ENCODE measurements at regions not wholly inside any gene's neighbourhood (a gene's known extent, or its start where the extent isn't known, plus 50 kb on each side); places are given as distances from the start of the nearest gene placed in this dataset.

GRCh38 chr7:25849500-25850184 lies 302.4 kb upstream of the NFE2L3 start:
- no peak overlapping the region for H3K4me3 ChIP-seq (ENCODE audit: insufficient read depth, low read depth, low read length)

GRCh38 chr7:25850216-25850615 lies 301.8 kb upstream of the NFE2L3 start:
- no peak overlapping the region for H3K4me3 ChIP-seq (ENCODE audit: insufficient read depth, low read depth, low read length)
- H3K27me3 ChIP-seq (ENCODE audit: control insufficient read depth, insufficient read depth, low read length, poor library complexity, severe bottlenecking): peaks cover 28% of the 10 kb centered on the region
- H3K27ac ChIP-seq (ENCODE audit: insufficient read depth, low read depth, low read length, poor library complexity, severe bottlenecking): no peak overlapping the region
- H3K36me3 ChIP-seq (ENCODE audit: control insufficient read depth, insufficient read depth, low read length): no peaks in the 10 kb centered on the region
- H3K4me1 ChIP-seq (ENCODE audit: control insufficient read depth, insufficient read depth, low read length): peaks cover 32% of the 10 kb centered on the region
- H3K9me3 ChIP-seq (ENCODE audit: control insufficient read depth, low read length): no peaks in the 10 kb centered on the region

More at GRCh38 chr7:25849500-25850184, 302.4 kb upstream of the NFE2L3 start:
- Histone ChIP-seq H3K27me3 (ENCODE audit: control insufficient read depth, insufficient read depth, low read length, poor library complexity, severe bottlenecking) (peaks cover 28% of the 10 kb centered on the region), H3K4me1 (ENCODE audit: control insufficient read depth, insufficient read depth, low read length) (peaks cover 32% of the 10 kb centered on the region), H3K9me3 (ENCODE audit: control insufficient read depth, low read length) (no peaks in the 10 kb centered on the region), H3K36me3 (ENCODE audit: control insufficient read depth, insufficient read depth, low read length) (no peaks in the 10 kb centered on the region), H3K27ac (ENCODE audit: insufficient read depth, low read depth, low read length, poor library complexity, severe bottlenecking) (peak overlapping the region; percentile 56)
- 82 to 86% methylated on average over 8 to 9 of the region's 9 CpGs for WGBS, 2 experiments

GRCh38 chr7:25850735-25851134 lies 301.3 kb upstream of the NFE2L3 start:
- WGBS, 2 experiments: 94 to 95% methylated on average over 8 of the region's 8 CpGs
- Histone ChIP-seq H3K27ac (ENCODE audit: insufficient read depth, low read depth, low read length, poor library complexity, severe bottlenecking) (no peak overlapping the region), H3K4me1 (ENCODE audit: control insufficient read depth, insufficient read depth, low read length) (peaks cover 32% of the 10 kb centered on the region), H3K4me3 (ENCODE audit: insufficient read depth, low read depth, low read length) (no peak overlapping the region), H3K36me3 (ENCODE audit: control insufficient read depth, insufficient read depth, low read length) (no peaks in the 10 kb centered on the region), H3K9me3 (ENCODE audit: control insufficient read depth, low read length) (no peaks in the 10 kb centered on the region), H3K27me3 (ENCODE audit: control insufficient read depth, insufficient read depth, low read length, poor library complexity, severe bottlenecking) (peaks cover 32% of the 10 kb centered on the region)

- Histone ChIP-seq H3K36me3 (ENCODE audit: control insufficient read depth, insufficient read depth, low read length) (no peaks in the 10 kb centered on the region), H3K4me1 (ENCODE audit: control insufficient read depth, insufficient read depth, low read length) (peaks cover 32% of the 10 kb centered on the region), H3K4me3 (ENCODE audit: insufficient read depth, low read depth, low read length) (peak overlapping the region; percentile 35), H3K27ac (ENCODE audit: insufficient read depth, low read depth, low read length, poor library complexity, severe bottlenecking) (no peak overlapping the region), H3K9me3 (ENCODE audit: control insufficient read depth, low read length) (no peaks in the 10 kb centered on the region), H3K27me3 (ENCODE audit: control insufficient read depth, insufficient read depth, low read length, poor library complexity, severe bottlenecking) (peaks cover 40% of the 10 kb centered on the region)
- 39 to 40% methylated on average over 33 of the region's 33 CpGs for WGBS, 2 experiments
These were observed 300.4 kb upstream of the NFE2L3 start for GRCh38 chr7:25851332-25852210.

- Histone ChIP-seq H3K27ac (ENCODE audit: insufficient read depth, low read depth, low read length, poor library complexity, severe bottlenecking) (peak overlapping the region; percentile 22), H3K4me1 (ENCODE audit: control insufficient read depth, insufficient read depth, low read length) (peaks cover 32% of the 10 kb centered on the region), H3K36me3 (ENCODE audit: control insufficient read depth, insufficient read depth, low read length) (no peaks in the 10 kb centered on the region), H3K4me3 (ENCODE audit: insufficient read depth, low read depth, low read length) (peak overlapping the region; percentile 35), H3K9me3 (ENCODE audit: control insufficient read depth, low read length) (no peaks in the 10 kb centered on the region), H3K27me3 (ENCODE audit: control insufficient read depth, insufficient read depth, low read length, poor library complexity, severe bottlenecking) (peaks cover 41% of the 10 kb centered on the region)
- 2% methylated on average over 70 of the region's 70 CpGs for WGBS, 2 experiments
These were observed 299.6 kb upstream of the NFE2L3 start for GRCh38 chr7:25852211-25852938.

- Histone ChIP-seq H3K27ac (ENCODE audit: insufficient read depth, low read depth, low read length, poor library complexity, severe bottlenecking) (peak overlapping the region; percentile 22), H3K27me3 (ENCODE audit: control insufficient read depth, insufficient read depth, low read length, poor library complexity, severe bottlenecking) (peaks cover 47% of the 10 kb centered on the region), H3K36me3 (ENCODE audit: control insufficient read depth, insufficient read depth, low read length) (no peaks in the 10 kb centered on the region), H3K9me3 (ENCODE audit: control insufficient read depth, low read length) (no peaks in the 10 kb centered on the region), H3K4me1 (ENCODE audit: control insufficient read depth, insufficient read depth, low read length) (peaks cover 32% of the 10 kb centered on the region), H3K4me3 (ENCODE audit: insufficient read depth, low read depth, low read length) (peak overlapping the region; percentile 35)
- WGBS, 2 experiments: 10 to 11% methylated on average over 16 of the region's 16 CpGs
These were observed 299.1 kb upstream of the NFE2L3 start for GRCh38 chr7:25852939-25853271.

GRCh38 chr7:25853314-25853713 lies 298.7 kb upstream of the NFE2L3 start:
- WGBS, 2 experiments: 67 to 74% methylated on average over 7 of the region's 7 CpGs
- Histone ChIP-seq H3K36me3 (ENCODE audit: control insufficient read depth, insufficient read depth, low read length) (no peaks in the 10 kb centered on the region), H3K4me1 (ENCODE audit: control insufficient read depth, insufficient read depth, low read length) (peaks cover 32% of the 10 kb centered on the region), H3K4me3 (ENCODE audit: insufficient read depth, low read depth, low read length) (no peak overlapping the region), H3K9me3 (ENCODE audit: control insufficient read depth, low read length) (no peaks in the 10 kb centered on the region), H3K27ac (ENCODE audit: insufficient read depth, low read depth, low read length, poor library complexity, severe bottlenecking) (no peak overlapping the region), H3K27me3 (ENCODE audit: control insufficient read depth, insufficient read depth, low read length, poor library complexity, severe bottlenecking) (peaks cover 51% of the 10 kb centered on the region)

- Histone ChIP-seq H3K9me3 (ENCODE audit: control insufficient read depth, low read length) (no peaks in the 10 kb centered on the region), H3K27me3 (ENCODE audit: control insufficient read depth, insufficient read depth, low read length, poor library complexity, severe bottlenecking) (peaks cover 58% of the 10 kb centered on the region), H3K36me3 (ENCODE audit: control insufficient read depth, insufficient read depth, low read length) (no peaks in the 10 kb centered on the region), H3K27ac (ENCODE audit: insufficient read depth, low read depth, low read length, poor library complexity, severe bottlenecking) (peak overlapping the region; percentile 17), H3K4me1 (ENCODE audit: control insufficient read depth, insufficient read depth, low read length) (peaks cover 32% of the 10 kb centered on the region), H3K4me3 (ENCODE audit: insufficient read depth, low read depth, low read length) (no peak overlapping the region)
- 24 to 26% methylated on average over 14 of the region's 14 CpGs for WGBS, 2 experiments
These were observed 297.9 kb upstream of the NFE2L3 start for GRCh38 chr7:25854059-25854458.

- peaks cover 66% of the 10 kb centered on the region for H3K27me3 ChIP-seq (ENCODE audit: control insufficient read depth, insufficient read depth, low read length, poor library complexity, severe bottlenecking)
- 1% methylated on average over 15 to 17 of the region's 20 CpGs for WGBS, 2 experiments
- no peaks in the 10 kb centered on the region for H3K9me3 ChIP-seq (ENCODE audit: control insufficient read depth, low read length)
- peaks cover 25% of the 10 kb centered on the region for H3K4me1 ChIP-seq (ENCODE audit: control insufficient read depth, insufficient read depth, low read length)
- peak overlapping the region; percentile 80 for H3K27ac ChIP-seq (ENCODE audit: insufficient read depth, low read depth, low read length, poor library complexity, severe bottlenecking)
- no peaks in the 10 kb centered on the region for H3K36me3 ChIP-seq (ENCODE audit: control insufficient read depth, insufficient read depth, low read length)
- no peak overlapping the region for H3K4me3 ChIP-seq (ENCODE audit: insufficient read depth, low read depth, low read length)
These were observed 297.1 kb upstream of the NFE2L3 start for GRCh38 chr7:25854608-25855497.
